HG02588 (cell line): ENCODE measurements at regions not wholly inside any gene's neighbourhood (a gene's known extent, or its start where the extent isn't known, plus 50 kb on each side); places are given as distances from the start of the nearest gene placed in this dataset.
"Not testable (repeated sequence)": the region's sequence is repeated elsewhere in the genome, so short reads cannot be mapped to it uniquely, and the experiment has no call there.

Experiments
- ATAC-seq: cut with Tn5 transposase; IDR thresholded peaks from one replicate; pipeline ENCODE4 v1.9.1; 2021; ENCODE audit warnings: mild to moderate bottlenecking, moderate library complexity; ENCODE audit not compliant: unreplicated experiment

DNA sequence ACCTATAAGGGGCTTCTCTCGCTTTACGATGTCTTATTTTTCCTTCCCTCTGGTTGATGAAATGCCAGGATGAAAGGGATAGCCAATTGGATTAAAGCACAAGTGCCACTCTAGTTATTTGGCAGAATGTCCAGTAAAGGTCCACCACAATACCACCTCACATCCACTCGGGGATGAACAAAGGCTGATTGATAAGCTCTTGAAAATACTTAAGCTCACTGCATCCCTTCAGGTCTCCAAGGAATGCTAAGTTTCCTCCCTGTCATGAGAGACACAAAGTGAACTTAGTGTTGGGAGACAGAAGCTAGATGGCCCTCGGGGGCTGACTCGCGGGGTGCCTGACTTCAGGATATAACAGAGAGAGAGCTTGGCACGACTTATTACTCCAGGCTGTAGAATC is 185.9 kb upstream of the ZNF644 start:
- not testable (repeated sequence) for ATAC-seq

DNA sequence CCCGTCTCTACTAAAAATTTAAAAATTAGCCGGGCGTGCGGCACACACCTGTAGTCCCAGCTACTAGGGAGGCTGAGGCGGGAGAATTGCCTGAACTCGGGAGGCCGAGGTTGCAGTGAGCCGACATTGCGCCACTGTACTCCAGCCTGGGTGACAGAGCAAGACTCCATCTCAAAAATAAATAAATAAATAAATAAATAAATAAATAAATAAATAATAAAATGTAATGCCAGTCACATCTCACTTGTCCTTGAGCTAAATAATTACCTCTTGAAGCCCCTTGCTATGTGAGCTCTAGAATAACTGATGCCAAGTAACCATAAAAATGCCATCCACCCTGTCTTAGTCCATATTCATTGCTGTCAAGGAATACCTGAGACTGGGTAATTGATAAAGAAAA is 182.3 kb upstream of the ZNF644 start:
- not testable (repeated sequence) for ATAC-seq

DNA sequence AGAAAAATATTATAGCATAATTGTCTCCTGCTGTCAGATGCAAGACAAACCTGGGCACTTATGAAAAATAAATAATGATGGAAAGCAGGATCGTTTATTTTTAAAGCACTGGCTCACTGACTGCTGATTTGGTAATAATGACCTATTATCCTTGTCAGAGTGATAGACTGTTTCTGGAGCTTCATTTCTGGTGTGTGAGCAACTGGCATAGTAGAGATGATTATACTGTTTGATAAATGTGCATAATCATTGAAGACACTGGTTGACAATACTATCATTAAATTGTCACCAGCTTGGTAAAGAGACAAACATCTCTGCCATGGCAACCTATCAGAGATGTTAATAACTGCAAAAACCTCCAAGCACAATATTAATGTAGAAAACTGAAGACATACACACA is 179.9 kb upstream of the ZNF644 start:
- no peak for ATAC-seq

DNA sequence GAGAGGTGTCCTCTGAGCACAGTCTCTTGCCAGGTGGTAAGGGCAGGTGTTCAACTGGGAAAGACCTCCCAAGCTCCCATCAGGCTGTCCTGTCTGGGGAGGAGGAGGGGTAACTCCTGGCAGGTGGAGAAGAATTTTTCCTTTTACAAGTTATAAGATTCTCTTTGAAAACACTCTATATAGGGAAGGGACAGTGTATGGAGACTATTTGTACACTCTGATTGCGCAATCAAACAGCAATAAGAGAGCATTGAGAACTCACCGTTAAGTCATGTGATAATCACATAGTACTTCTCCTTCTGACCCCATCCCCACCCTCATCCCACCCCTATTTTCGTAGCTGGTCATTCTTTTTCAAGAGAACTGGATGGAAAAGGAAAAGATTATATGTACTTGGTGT is 179.3 kb upstream of the ZNF644 start:
- ATAC-seq, result no peak

DNA sequence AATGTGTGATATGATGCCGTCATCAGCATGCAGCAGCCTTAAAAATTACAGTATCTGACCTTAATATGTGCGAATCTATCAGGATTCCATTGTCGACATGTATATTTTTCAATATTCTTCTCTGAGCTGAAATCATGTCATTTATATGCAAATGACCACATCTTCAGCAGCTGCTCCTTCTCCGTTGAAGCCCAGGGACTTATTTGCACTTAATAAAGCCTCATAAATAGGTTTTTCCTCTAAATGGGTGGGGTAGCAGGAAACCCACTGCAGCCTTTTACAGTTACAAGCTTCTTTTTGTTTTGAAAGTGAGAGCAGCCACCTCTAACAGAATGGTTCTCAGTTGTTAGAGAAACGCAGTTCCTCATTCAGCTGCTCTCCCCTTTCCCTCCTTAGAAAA is 178.8 kb upstream of the ZNF644 start:
- no peak for ATAC-seq

DNA sequence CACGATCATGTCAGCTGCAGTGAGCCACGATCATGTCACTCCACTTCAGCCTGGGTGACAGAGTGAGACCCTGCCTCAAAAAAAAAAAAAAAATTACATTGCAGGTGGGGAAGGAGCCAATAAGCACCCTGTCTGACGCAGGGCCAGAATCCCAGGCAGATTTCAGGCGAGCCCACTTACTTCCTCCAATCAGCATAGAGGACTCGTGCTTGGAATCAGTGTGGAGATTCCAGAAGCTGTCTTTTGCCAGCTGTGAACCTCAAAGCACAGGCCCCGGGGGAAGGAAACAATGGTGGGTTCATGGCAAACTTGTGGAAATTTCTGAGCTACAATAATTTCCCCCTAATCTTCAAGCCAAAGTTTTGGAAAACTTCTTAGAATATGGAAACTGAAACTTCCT is 178.2 kb upstream of the ZNF644 start:
- no peak for ATAC-seq

DNA sequence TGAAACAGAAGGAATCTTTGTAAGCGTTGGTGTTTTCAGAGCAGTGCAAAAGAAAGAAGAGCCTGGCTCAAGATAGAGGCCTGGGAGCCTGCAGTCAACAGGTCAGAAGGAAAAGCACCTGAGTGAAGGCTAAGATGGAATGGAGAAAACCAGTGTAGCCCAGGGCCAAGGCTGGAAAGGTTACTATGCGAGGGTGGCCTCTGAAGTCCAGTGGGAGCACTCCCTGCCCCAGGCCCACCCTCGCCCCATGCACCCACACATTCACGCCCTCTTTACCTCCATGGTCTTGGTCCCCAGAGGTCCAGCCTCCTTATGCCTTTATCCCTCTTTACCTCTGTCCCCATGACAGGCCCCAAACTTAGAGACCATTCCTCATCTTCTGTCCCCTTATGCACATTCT is 169.2 kb upstream of the ZNF644 start:
- ATAC-seq, result no peak

DNA sequence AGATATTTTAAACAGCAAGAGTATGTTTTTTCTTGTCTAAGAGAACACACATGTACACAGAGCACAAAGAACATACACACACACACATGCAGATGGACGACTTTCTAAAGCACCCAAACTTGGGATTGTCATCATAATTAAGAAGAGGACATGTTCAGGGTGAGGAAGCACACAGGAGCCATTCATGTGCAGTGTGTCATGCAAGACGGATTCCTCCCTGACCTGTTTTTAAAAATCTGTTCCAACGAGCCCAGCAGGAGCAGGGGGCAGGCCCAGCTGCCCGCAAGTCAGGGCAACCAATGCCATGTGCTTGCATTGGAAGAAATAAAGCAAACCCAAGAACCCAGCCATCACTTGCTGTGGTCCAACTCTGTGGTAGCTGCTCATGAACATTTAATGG is 167.3 kb upstream of the ZNF644 start:
- no peak for ATAC-seq

DNA sequence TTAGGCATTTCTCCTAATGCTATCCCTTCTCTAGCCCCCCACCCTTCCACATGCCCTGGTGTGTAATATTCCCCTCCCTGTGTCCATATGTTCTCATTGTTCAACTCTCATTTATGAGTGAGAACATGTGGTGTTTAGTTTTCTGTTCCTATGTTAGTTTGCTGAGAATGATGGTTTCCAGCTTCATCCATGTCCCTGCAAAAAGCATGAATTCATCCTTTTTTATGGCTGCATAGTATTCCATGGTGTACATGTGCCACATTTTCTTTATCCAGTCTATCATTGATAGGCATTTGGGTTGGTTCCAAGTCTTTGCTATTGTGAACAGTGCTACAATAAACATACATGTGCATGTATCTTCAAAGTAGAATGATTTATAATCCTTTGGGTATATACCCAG is 161.0 kb upstream of the ZNF644 start:
- not testable (repeated sequence) for ATAC-seq

DNA sequence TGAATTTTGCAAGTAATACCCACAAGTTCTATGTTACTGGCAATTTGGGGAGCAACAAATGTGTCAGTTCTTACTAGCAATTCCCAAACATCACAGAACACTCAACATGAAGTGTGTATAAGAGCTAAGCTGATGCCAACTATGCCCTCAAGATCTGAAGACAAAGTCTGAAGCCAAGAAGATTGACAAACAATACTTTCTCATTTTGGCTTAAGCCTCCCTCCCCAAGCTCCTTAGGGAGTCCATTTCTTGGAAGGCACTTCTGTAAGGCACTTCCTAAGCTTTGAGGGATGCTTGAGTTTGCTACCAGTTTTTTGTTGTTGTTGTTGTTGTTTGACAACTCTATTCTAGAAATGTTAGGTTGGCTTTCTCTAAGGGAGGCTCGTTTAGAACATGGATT is 154.4 kb upstream of the ZNF644 start:
- ATAC-seq, result no peak

DNA sequence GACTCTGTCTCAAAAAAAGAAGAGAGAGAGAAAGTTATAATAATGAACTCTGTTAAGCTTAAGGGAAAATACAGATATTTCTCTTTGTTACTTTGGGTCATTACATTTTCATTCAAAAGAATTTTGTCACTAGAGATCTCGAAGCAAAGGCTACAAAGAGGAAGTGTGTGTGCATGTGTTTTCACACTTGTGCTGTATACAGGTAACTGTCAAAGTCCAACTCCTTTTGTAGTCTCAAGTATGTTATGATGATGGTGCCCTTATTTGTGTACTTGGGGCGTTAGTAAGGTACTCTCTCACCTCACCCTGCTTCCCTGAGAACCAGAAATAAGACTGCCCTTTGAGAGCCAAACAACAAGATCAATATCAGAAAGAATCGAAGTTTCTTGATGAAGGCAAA is 152.9 kb upstream of the ZNF644 start:
- no peak for ATAC-seq

DNA sequence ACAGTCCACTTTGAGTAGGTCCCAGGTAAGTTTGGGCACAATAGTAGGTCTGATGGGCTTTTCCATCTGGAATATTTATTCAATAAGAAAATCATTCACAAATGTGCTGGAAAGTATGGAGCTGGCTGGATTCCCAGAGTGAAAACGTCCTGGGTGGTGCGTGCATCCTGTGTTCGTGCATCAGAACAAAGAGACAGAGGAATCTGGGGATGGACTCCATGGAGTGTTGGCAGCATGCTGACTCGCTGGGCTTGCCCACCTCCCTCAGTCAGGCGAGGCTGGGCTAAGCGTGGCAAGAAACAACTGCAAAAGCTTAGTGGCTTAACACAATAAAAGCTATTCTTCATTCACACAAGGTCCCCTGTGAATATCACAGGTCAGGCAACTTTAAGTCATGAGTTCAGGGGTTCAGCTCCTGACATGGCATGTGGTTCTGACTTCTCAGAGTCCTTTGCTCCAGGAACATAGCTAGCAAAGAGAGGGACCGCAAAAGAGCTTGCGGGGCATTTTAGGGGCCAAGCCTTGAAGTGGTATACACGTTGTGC is 151.6 kb upstream of the ZNF644 start:
- no peak for ATAC-seq

DNA sequence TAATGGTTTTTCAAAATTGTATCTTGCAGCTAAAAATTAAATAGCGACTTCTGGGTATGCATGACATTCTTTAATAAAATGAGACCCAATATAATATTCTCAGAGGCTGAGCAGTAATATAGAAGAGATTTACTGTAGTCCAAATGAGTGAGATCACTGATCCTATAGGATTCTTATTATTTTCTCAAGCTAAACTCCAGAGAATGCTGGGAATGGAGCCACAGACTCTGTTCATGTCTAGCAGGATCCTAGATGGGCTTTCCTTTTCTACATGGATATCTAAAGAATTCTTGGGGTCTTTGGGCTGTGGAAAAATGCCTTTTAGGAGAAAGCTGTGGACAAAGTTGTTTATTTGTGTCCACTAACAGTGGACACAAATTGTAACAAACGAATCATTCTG is 150.7 kb upstream of the ZNF644 start:
- no peak for ATAC-seq

DNA sequence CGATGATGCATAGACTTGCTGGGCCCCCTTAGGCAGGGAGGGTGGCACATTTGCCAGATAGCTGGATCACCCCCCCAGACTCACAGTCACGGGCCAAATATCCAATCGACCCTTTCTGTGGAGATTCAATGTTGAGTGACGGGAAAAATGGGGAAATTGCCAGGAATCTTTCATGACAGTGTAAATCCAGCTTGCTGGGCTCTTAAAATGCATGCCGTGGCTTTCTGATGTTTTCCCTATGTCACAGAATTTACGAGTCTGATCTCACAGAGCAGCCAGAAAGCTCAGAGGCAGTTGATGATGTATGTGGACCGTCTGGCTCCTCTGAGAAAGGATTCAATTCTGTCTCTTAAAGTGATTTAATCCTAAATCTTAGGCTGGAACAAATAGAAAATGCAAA is 150.1 kb upstream of the ZNF644 start:
- ATAC-seq, result no peak

DNA sequence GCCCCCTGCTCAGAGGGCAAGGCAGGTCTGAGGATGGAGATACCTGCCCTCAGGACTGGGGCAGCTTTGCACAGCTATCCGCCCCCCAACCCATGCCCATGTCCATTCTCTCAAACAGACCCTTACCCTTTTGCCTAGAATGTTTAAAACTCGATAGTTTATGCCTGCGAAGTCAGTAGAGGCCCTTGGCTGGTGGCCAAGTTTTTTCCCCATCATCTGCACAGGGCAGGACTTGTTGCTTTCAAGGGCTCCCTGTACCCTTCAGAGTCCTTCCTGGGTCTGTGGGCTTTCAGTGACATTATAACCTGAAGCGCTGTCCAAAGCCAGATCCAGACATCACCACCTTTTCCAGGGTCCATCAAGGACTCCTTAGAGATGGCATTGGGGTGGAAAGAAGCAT is 148.7 kb upstream of the ZNF644 start:
- ATAC-seq, result no peak

DNA sequence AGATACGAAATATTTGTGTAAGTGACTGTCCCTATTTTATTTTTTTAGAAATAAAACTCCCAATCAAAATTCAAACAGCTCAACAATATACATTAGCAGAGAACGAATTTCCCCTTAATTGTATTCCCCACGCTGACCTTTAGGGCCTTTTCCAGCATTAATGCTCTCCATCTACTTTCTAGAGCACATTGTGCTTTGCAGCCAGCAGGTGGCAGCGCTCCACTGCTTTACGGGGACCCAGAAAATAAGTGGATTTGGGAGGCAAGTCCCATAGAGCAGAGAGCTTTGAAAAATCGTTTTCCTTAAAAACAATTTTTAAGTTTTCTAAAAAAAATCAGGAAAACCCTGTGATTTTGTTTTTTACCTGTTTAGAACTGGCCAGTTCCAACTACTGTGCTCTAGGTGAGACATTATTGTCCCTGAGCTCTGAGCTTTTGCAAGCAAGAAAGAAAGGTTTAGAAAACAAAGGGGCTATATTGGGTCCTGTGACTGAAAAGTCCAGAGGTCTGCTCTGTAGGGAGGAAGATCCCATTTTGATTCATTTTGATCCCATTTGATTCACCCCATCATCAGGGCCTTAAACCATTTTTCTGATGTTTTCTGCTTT is 144.4 kb upstream of the ZNF644 start:
- peak; percentile 51 for ATAC-seq

DNA sequence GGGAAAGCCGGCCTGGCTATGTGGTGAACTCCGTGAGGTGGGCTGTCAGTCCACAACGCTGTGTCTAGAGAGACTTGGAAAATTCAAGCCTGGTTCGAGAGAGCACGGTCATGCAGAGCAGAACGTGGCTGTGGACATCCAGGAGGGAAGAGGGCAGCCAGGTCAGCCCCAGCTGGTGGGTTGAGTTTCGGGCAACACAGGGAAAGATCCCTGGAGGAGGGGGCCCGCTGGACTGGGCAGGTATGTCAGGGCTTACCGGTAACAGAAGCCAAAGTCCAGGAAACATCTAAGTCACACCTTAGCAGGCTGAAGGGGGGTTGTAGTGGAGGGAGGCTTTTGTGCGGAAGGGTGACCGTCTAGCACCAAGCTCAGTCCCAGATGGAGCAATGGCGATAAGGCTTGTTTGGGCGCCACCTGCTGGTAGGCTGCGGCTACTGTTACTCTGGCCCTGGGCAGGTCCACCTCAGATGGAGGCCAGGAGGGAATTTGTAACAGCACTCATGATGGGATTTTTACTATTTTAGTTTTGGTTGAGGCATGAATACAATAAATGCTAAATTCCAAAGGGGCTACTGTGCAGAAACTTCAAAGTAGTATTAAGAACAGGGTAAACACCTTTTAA is 143.3 kb upstream of the ZNF644 start:
- ATAC-seq, result peak; percentile 88

DNA sequence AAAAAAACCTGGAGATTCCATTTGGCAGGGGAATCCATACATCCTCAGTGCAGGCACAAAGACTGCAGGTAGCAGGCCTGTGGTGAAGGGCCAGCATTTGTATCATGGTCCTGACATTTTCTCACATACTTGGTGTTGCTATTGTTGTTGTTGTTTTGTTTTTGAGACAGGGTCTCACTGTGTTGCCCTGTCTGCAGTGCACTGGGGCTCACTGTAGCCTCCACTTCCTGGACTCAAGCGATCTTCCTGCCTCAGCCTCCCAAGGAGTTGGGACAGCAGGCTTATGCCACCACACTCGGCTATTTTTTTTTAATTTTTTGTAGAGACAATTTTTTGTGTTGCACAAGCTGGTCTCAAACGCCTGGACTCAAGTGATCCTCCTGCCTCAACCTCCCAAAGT is 140.8 kb upstream of the ZNF644 start:
- no peak for ATAC-seq

DNA sequence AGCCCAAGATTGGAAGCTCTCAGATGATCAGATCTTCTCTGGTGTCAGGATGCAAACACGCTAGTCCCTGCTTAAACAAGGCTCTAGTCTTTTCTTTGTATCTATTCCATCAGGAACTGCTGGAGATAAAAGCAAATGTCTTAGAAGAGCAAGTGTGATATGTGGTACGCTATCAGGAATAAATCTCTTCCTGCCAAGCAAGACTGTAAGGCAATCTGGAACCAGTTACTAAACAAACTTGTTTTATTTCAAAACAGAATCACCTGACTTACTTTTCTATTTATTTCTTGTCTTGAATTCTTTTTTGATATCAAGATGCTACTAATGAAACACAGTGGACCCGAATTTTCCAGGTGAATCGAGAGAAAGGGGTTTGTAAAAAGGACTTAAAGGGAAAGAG is 139.9 kb upstream of the ZNF644 start:
- no peak for ATAC-seq

DNA sequence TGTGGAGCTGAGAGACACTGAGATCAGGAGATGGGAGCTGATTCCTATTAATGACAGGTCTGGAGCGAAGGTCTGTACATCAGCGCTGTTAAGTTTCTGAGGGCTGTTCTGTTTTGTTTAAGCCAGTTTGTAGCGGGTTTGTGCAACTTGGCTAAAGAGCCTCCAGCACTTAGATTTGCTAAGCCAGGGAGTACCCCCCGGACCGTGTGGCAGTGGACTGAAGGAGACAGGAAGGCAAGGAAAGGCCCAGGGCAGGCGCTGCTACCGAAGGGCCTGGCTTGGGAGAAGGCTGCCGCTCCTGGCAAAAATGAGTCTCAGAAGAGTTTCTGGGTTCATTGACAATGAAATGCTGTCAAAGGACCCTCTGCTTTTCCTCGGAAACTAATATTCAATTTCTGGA is 139.3 kb upstream of the ZNF644 start:
- ATAC-seq, result no peak

DNA sequence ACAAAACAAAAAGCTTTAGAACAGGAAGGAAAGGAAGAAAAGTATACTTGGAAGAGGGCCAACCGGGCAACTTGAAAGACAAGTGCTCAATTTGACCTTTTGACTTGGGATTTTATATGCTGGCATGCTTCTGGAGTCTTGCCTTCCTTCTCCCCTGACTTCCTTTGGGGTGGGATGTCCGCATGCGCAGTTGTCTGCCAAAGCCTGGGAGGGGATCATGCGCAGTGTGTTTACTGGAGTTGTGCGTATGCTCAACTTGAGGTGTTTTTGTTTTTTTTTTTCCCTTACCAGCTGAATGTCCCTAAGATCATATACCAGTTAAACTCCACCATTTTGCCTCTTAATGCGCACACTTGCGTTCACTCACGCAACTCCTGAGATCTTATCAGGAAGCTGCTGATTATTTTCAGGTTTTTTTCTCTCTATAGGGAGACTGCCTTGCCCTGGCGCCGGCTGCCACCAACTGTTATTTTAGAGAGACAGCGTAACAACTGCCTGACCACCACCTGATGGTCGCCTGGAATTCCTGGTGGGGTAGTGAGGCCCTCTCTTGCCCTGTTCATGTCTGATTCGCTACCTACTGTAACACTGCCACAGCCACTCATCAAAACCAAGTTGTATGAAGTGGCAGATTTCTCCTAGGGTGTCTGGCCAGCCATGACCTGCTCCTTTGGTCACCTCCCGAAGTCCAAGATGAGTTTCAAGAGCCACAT is 138.7 kb upstream of the ZNF644 start:
- ATAC-seq, result no peak

DNA sequence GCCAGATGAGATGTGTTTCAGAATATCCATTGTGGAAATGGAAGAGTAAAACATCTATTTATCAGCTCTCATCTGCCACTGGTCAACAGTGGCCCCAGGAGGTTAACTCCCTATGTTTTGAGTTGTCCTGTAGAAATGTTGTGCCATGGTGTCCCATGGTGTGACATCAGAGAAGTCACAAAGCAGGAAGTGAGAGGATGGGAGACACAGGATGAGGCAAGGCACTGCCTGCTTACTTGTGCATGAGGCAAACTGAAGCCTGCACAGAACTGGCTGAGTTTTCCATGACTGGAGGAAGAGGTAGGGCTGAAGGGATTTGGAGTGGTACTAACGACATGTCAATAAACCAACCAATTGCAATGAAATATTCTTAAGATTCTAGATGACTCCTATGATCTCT is 131.5 kb upstream of the ZNF644 start:
- ATAC-seq, result no peak
